CD4-positive, alpha-beta T cell treated with Interferon alpha-2 for 1 hour (primary cell): ENCODE measurements at regions not wholly inside any gene's neighbourhood (a gene's known extent, or its start where the extent isn't known, plus 50 kb on each side); places are given as distances from the start of the nearest gene placed in this dataset.

ENCODE experiments used
- DNase-seq, 2 donors: peaks; one replicate each; pipeline ENCODE4 v3.0.0-alpha.2; 2020 to 2022

GRCh38 chr4:181905708-181906107 is 337.5 kb upstream of the TENM3 start:
- no peak for DNase-seq

DNA sequence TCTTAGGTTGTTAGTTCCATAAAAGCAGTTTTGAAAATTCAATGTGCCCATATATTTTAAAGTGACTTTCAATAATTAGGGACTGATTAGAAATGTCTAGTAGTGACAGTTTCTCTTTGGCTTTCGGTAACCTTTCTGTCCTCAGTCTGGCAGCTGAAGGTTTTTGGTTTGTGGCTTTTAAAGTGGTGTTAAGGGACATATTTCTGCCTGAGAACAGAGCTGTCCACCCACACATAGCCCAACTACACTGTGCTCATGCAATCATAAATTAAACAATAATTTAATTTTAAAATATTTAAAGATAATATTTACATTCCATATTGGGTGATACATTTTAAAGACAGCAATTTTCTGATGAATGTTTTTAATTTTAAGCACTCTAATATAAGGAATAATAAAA is 335.0 kb upstream of the TENM3 start:
- DNase-seq: no peak

- no peak for DNase-seq
Observed at GRCh38 chr4:181909368-181909767, 333.8 kb upstream of the TENM3 start.

GRCh38 chr4:181911420-181911819 is 331.8 kb upstream of the TENM3 start:
- no peak for DNase-seq

DNA sequence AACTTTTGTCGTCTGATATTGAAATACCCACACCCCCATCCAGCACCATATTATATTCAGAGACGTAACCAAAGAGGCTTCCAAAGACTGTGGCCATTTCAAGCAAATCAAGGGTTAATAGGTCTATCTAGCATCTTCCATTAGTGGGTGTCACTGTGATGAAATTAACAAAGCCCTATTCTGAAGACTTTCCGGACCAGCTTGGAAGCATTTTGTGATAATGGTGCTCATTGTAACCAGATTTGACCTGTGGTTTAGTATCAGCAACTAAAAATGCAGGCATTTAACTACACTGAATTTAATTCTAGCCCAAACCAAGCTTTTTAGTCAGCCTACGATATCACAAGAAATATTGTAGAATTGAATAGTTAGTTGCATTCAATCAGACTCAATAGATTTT is 309.7 kb upstream of the TENM3 start:
- no peak for DNase-seq

GRCh38 chr4:181938631-181939030 is 304.6 kb upstream of the TENM3 start:
- no peak for DNase-seq

GRCh38 chr4:181939199-181939945 is 303.8 kb upstream of the TENM3 start:
- DNase-seq: no peak

GRCh38 chr4:181944527-181944926 is 298.7 kb upstream of the TENM3 start:
- no peak for DNase-seq

DNA sequence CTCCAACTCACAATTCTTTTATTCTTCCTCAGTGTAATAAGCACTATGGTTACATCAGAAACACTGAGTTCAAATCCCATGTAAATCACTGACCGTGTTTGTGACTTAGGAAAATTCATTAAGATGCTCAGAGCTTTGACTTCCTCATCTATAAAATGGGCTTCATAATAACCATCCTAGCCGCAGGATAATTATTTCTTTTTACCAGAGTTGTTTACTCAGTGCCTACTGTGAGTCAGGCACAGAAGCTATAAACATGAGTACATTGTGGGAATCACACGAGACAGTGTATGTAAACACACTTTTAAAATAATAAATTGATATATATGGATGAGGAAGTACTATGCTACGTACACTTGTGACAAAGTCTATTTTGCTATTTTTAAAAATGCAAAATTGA is 296.3 kb upstream of the TENM3 start:
- DNase-seq: no peak

GRCh38 chr4:181948839-181949382 is 294.3 kb upstream of the TENM3 start:
- DNase-seq: no peak

- DNase-seq: no peak
Observed at GRCh38 chr4:181949704-181950312, 293.4 kb upstream of the TENM3 start.

DNA sequence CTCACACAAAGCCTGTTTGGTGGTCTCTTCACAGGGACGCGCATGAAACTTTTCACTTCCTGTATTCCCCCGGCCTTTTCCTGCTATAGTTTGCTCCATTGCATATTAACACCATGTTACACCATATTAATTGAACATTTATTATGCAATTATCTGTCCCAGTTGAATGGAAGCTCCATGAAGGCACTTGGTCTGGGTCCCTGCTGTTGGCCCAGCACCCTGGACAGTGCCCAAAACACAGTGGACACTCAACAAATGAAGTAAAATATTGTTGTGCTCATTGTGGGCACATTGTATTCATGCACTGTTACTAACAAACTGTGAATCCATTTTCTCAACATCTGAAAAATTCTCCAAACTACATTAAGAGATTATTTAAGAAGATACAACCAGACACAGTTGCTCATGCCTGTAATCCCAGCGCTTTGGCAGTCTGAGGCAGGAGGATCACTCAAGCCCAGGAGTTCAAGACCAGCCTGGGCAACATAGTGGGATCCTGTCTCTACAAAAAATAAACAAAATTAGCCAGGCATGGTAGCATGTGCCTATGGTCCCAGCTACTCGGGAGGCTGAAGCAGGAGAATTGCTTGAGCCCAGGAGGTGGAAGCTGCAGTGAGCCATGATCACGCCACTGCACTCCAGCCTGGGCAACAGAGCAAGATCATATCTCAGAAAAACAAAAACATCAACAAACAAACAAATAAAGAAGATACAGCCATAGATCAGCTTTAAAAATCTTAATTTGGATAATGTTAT is 292.7 kb upstream of the TENM3 start:
- no peak for DNase-seq

GRCh38 chr4:181951265-181951664 is 291.9 kb upstream of the TENM3 start:
- DNase-seq: no peak

- DNase-seq: no peak
Observed at GRCh38 chr4:181952478-181952877, 290.7 kb upstream of the TENM3 start.

DNA sequence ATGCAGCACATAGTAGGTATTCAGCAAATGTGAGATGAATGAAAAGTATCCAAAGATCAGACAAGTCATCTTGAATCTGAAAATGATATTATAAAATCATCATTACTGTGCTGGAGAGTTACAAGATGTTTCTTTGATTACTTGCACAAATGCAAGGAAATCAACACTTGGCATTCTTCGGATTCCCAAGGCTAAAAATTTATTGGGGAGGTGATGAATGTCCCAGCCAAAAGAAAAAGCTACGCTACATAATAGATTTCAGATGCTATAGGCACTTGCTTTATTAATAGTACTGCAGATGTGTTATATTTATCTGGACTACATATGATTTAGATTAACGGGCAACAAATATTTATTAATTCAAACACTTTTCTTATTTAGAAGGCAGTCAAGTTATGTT is 286.7 kb upstream of the TENM3 start:
- no peak for DNase-seq

DNA sequence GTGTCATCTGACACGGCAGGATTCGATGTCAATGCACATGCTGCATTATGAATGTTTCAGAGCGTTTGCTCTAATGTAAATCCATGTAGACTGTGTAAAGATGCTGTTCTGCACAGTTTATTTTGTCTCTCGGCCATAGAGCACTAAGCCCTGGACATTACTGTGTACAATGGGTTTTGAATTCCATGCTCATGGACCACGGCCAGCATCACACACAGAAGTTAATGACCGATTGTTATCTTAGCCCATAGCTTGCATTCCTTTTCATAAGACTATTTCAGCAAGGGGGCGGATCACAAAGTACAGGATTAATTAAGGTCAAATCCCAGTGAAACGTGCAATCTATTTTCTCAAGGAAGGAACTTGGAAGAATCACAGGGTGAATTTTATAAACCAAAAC is 286.1 kb upstream of the TENM3 start:
- no peak for DNase-seq

DNA sequence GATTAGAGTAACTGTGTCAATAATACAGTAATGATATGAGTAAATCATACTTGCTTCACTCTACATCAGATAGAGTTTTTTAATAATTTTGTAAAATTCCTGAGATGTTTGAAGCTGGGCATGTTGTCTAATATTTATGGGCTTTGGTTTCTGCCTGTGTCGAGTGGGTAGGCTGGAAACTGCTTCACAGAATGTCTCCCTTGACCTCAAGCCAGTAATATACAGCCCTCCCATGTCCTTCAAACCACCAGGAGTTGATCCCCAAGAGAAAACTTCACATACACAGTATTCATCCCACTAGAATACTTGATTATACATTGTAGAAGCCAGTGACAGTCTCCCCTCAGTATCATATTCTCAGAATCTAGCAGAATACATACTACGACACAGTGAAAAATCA is 284.8 kb upstream of the TENM3 start:
- DNase-seq: no peak

DNA sequence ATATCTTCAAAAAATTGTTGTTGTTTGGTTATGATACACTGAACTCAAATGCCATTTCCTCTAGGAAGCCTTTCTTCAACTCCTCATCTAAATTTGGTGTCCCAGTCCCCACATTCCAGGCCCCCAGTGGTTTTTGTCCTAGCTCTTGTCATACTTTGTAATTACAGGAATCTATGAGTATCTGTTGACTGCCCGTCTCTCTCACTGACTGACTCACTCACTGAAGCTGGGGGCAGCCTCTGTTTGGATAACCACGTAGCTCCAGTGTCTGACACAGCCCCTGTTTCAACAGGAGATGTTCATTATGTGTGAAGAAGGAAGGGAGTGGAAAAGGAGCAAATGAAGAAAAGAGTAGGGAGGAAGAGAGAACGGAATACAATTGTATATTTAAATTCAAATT is 284.1 kb upstream of the TENM3 start:
- no peak for DNase-seq

GRCh38 chr4:181960384-181960783 is 282.8 kb upstream of the TENM3 start:
- no peak for DNase-seq

GRCh38 chr4:181962321-181962720 is 280.9 kb upstream of the TENM3 start:
- no peak for DNase-seq

- no peak for DNase-seq
Observed at GRCh38 chr4:181964731-181965130, 278.5 kb upstream of the TENM3 start.

- DNase-seq: no peak
Observed at GRCh38 chr4:181966104-181966551, 277.1 kb upstream of the TENM3 start.

- no peak for DNase-seq
Observed at GRCh38 chr4:181967401-181967800, 275.8 kb upstream of the TENM3 start.

GRCh38 chr4:181968371-181968770 is 274.8 kb upstream of the TENM3 start:
- no peak for DNase-seq
